Tibial artery (tissue), 4 donors: ENCODE measurements at regions not wholly inside any gene's neighbourhood (a gene's known extent, or its start where the extent isn't known, plus 50 kb on each side); places are given as distances from the start of the nearest gene placed in this dataset.

Experiments
- DNase-seq, 2 donors: peaks; one replicate each; pipeline ENCODE4 v3.0.0-alpha.2; 2019
- H3K27ac ChIP-seq, 2 donors: fragments of 200-600 bp; sonication (generic) in 1 of 2; 1 replicate in 1 of 2; 2 replicates in 1 of 2; pipeline ENCODE4 v1.5.1; 2018 to 2019; ENCODE audit warnings: mild to moderate bottlenecking in 1 of 2
- H3K27me3 ChIP-seq, 2 donors: fragments of 200-600 bp; sonication (generic) in 1 of 2; one replicate each; pipeline versions ENCODE4 v1.5.1 to v1.6.0; 2016 to 2019
- H3K36me3 ChIP-seq, 3 donors: fragments of 200-600 bp; sonication (generic) in 2 of 3; one replicate each; pipeline ENCODE4 v1.5.1; 2016 to 2019; ENCODE audit warnings: mild to moderate bottlenecking in 2 of 3
- H3K4me1 ChIP-seq, 4 donors: fragments of 200-600 bp; sonication (generic) in 2 of 4; 1 replicate in 3 of 4; 2 replicates in 1 of 4; pipeline ENCODE4 v1.5.1; 2016 to 2019
- H3K4me3 ChIP-seq, 2 donors: fragments of 200-600 bp; sonication (generic) in 1 of 2; 1 replicate in 1 of 2; 2 replicates in 1 of 2; pipeline ENCODE4 v1.5.1; 2018 to 2019; ENCODE audit warnings: mild to moderate bottlenecking in 2 of 2
- H3K9me3 ChIP-seq, 3 donors: fragments of 200-600 bp; sonication (generic) in 1 of 3; one replicate each; pipeline ENCODE4 v1.5.1; 2016 to 2019
- intact Hi-C: fragments of 100-400 bp; cut with DNase I; formaldehyde crosslinking; loops from one replicate; pipeline ENCODE4 v1.15.0; 2023; ENCODE audit warnings: low total_unique reads
- TF ChIP-seq, protein P1 (sequence below), 2 experiments: fragments of 200-600 bp in 1 of 2; fragments of 450-650 bp in 1 of 2; IDR thresholded peaks; one replicate each; pipeline ENCODE4 v1.5.1; 2017 to 2019; ENCODE audit warnings: antibody characterized with exemption in 2 of 2, mild to moderate bottlenecking in 1 of 2, moderate library complexity in 1 of 2

GRCh38 chr7:96501318-96501717 lies 179.4 kb upstream of the SLC25A13 start:
- no peaks in the 10 kb centered on the region for H3K36me3 ChIP-seq
- intact Hi-C loops = no loop called here
- H3K4me3 ChIP-seq = no peak overlapping the region
- DNase-seq = no peak
- H3K9me3 ChIP-seq = no peaks in the 10 kb centered on the region
- no peaks in the 10 kb centered on the region for H3K4me1 ChIP-seq
- H3K27me3 ChIP-seq = no peaks in the 10 kb centered on the region
- TF ChIP-seq, protein P1, sequence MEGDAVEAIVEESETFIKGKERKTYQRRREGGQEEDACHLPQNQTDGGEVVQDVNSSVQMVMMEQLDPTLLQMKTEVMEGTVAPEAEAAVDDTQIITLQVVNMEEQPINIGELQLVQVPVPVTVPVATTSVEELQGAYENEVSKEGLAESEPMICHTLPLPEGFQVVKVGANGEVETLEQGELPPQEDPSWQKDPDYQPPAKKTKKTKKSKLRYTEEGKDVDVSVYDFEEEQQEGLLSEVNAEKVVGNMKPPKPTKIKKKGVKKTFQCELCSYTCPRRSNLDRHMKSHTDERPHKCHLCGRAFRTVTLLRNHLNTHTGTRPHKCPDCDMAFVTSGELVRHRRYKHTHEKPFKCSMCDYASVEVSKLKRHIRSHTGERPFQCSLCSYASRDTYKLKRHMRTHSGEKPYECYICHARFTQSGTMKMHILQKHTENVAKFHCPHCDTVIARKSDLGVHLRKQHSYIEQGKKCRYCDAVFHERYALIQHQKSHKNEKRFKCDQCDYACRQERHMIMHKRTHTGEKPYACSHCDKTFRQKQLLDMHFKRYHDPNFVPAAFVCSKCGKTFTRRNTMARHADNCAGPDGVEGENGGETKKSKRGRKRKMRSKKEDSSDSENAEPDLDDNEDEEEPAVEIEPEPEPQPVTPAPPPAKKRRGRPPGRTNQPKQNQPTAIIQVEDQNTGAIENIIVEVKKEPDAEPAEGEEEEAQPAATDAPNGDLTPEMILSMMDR (IDR thresholded peaks at IDR 0.05) = no peak
- H3K27ac ChIP-seq = no peak overlapping the region

DNA sequence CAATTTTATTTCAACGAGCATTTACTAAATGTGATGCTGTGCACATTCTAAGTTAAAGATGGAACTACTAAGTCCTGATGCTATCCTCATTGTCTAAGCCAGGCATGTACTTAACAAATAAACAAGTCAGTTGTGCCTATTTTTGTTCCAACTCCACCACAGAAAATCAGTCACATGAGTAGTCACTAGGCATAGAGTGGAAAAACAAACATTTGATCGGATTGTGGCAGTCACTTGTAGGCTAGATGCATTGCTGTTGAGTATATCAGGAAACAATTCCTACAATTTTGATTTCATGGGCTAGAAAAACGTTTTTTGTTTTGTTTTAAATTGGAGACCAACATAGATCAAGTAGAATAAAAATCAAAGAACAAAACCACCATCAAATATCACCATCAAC lies 177.6 kb upstream of the SLC25A13 start:
- H3K4me1 ChIP-seq = no peaks in the 10 kb centered on the region
- H3K27me3 ChIP-seq = no peaks in the 10 kb centered on the region
- no peak overlapping the region for H3K4me3 ChIP-seq
- DNase-seq = no peak
- TF ChIP-seq, protein P1 (IDR thresholded peaks at IDR 0.05) = no peak
- no peaks in the 10 kb centered on the region for H3K9me3 ChIP-seq
- no peak overlapping the region for H3K27ac ChIP-seq
- no peaks in the 10 kb centered on the region for H3K36me3 ChIP-seq
- intact Hi-C loops = no loop called here

GRCh38 chr7:96497567-96497966 lies 175.7 kb upstream of the SLC25A13 start:
- TF ChIP-seq, protein P1 (IDR thresholded peaks at IDR 0.05) = no peak
- intact Hi-C loops = no loop called here

DNA sequence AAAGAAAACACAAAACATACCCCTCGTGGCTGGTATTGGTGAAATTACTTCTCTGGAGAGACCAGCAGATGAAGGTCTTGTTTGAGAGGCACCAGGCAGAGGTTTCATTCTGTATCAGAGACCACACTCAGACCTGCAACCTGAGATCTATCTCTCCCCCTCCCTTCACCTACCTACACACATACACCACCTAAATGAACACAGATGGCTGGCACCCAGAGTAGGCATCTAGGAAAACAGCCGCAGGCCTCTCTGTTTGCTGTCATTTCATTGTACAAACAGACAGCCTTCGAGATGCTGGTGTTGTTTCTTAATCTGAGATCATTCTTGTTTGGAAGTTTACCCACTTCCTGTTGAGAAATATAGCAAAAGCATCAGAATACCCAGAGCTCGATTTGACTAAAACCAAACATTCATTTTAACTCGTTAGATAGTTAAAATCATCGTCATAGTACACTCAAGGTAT lies 173.9 kb upstream of the SLC25A13 start:
- no peak for DNase-seq
- Histone ChIP-seq H3K4me3 (no peak overlapping the region), H3K4me1 (no peaks in the 10 kb centered on the region), H3K27ac (no peak overlapping the region), H3K36me3 (no peaks in the 10 kb centered on the region), H3K27me3 (no peaks in the 10 kb centered on the region), H3K9me3 (no peaks in the 10 kb centered on the region)
- intact Hi-C loops = no loop called here
- TF ChIP-seq, protein P1 (IDR thresholded peaks at IDR 0.05) = no peak

More at GRCh38 chr7:96497567-96497966, 175.7 kb upstream of the SLC25A13 start:
- no peaks in the 10 kb centered on the region for H3K36me3 ChIP-seq
- no peaks in the 10 kb centered on the region for H3K9me3 ChIP-seq
- no peaks in the 10 kb centered on the region for H3K27me3 ChIP-seq
- H3K4me1 ChIP-seq = no peaks in the 10 kb centered on the region
- H3K4me3 ChIP-seq = no peak overlapping the region
- no peak overlapping the region for H3K27ac ChIP-seq
- DNase-seq = no peak

DNA sequence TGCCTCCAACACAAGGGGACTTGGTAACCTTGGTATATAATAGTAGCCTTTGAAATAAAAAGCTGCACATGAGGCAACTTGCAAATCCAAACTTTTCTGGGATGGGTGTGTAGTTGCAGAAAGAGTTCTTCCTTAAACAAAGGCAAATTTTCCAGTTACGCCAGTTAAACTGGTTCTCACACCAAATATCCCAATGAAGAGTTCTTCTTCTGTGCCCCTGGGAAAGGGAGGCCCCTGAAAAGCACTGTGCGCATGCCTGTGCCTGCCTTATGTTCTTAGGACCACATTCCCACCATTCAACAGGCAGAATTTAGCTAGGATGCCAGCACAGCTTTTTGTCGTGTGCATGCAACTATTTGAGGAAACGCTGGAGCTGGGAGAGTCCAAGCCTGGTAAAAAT lies 164.8 kb upstream of the SLC25A13 start:
- DNase-seq = no peak
- H3K27me3 ChIP-seq = no peaks in the 10 kb centered on the region
- intact Hi-C loops = no loop called here

More for the DNA sequence above, 164.8 kb upstream of the SLC25A13 start:
- no peaks in the 10 kb centered on the region for H3K9me3 ChIP-seq
- no peak overlapping the region for H3K4me3 ChIP-seq
- no peaks in the 10 kb centered on the region for H3K36me3 ChIP-seq
- H3K4me1 ChIP-seq = no peaks in the 10 kb centered on the region
- H3K27ac ChIP-seq = no peak overlapping the region
- TF ChIP-seq, protein P1 (IDR thresholded peaks at IDR 0.05) = no peak
